ENCODE measurements at regions not wholly inside any gene's neighbourhood (a gene's known extent, or its start where the extent isn't known, plus 50 kb on each side); places are given as distances from the start of the nearest gene placed in this dataset.

DNA sequence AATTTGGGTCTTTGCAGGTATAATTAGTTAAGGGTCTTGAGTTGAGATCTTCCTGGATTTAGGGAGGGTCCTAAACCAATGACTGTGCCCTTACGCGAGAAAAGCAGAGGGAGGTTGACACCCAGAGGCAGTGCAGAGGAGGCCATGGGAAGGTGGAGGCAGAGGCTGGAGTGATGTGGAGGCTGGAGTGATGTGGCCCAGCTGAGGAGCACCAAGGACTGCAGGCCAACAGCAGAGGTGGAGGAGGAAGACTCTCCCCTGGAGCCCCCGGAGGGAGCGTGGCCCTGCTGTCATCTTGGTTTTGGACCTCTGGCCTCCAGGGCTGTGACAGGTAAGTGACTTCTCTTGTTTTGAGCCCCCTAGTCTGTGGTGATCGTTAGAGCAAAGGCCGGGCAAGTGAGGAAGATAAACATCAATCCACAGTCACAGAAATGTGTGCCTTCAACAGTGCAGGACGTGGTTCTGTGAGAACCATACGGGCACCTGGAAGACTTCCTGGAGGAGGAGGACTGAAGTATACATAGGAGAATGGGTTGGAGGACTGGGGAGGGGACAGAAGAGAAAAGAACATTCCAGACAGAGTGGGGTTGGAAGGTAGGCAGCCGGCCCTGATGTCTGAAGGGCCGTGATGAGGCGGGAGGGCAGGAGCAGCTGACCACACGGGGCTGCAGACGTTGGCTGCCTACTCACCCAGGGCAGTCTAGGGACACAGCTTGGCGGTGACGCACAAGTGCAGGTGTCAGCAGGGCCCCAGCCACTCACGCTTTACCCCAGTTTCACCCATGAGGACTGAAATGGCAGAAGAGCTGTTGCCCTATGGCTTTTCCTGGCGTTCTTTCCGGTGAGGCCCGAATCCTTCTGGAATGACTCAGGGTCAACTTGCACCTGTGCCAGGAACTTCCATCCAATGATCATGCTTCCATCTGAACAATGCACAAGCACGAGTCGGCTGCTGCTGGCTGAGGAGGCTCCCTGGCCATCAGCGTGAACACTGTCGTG, 270.2 kb downstream of the CTTN start:
- Histone ChIP-seq H3K27ac (ENCODE audit: low read depth in 2 of 2, low read length in 1 of 2) (no peak overlapping the region), H3F3A (replicated peaks; ENCODE audit: insufficient read depth) (no peaks in the 10 kb centered on the region), H2AFZ (ENCODE audit: low read depth) (no peak overlapping the region), H3K36me3 (replicated peaks in 1 of 2; ENCODE audit: control insufficient read depth in 1 of 2, insufficient read depth in 2 of 2, low read length in 1 of 2) (no peaks in the 10 kb centered on the region), H3K4me3 (ENCODE audit: low read depth in 2 of 2, low read length in 1 of 2) (no peak overlapping the region), H3K9me2 (no peaks in the 10 kb centered on the region), H3K4me2 (no peak overlapping the region), H3K4me1 (ENCODE audit: control insufficient read depth in 1 of 2, insufficient read depth in 2 of 2, low read depth in 1 of 2, low read length in 1 of 2) (peaks cover 0 to 16% of the 10 kb centered on the region in 2 experiments; a peak in 1 of 4 replicates), H3K9me3 (no peaks in the 10 kb centered on the region), H3K27me3 (ENCODE audit: insufficient read depth) (no peaks in the 10 kb centered on the region), H3K79me2 (ENCODE audit: insufficient read depth) (no peaks in the 10 kb centered on the region), H3K9ac (no peak overlapping the region), H4K20me1 (ENCODE audit: insufficient read depth) (no peaks in the 10 kb centered on the region)
- WGBS (ENCODE audit: low lambda C conversion rate), result 65% methylated on average over 13 of the region's 23 CpGs
- no peak for DNase-seq
- no peak for TF ChIP-seq RAD21 (IDR thresholded peaks at IDR 0.05; ENCODE audit: low read length)
- TF ChIP-seq, protein P1, sequence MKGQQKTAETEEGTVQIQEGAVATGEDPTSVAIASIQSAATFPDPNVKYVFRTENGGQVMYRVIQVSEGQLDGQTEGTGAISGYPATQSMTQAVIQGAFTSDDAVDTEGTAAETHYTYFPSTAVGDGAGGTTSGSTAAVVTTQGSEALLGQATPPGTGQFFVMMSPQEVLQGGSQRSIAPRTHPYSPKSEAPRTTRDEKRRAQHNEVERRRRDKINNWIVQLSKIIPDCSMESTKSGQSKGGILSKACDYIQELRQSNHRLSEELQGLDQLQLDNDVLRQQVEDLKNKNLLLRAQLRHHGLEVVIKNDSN (IDR thresholded peaks at IDR 0.05; ENCODE audit: borderline replicate concordance, low read depth), result no peak
- no peak for TF ChIP-seq NFIC (IDR thresholded peaks at IDR 0.05; ENCODE audit: borderline replicate concordance)
- TF ChIP-seq MAX (IDR thresholded peaks at IDR 0.05; ENCODE audit: low read depth), result no peak
- TF ChIP-seq CTCF (IDR thresholded peaks at IDR 0.05), result no peak
- no peak for TF ChIP-seq CHD2 (IDR thresholded peaks at IDR 0.05; ENCODE audit: low read length, partially characterized antibody)
- TF ChIP-seq TEAD4 (IDR thresholded peaks at IDR 0.05; ENCODE audit: borderline replicate concordance, insufficient read depth), result no peak
- TF ChIP-seq ZBTB33 (IDR thresholded peaks at IDR 0.05; ENCODE audit: borderline replicate concordance, low read depth), result no peak
- TF ChIP-seq RXRA (IDR thresholded peaks at IDR 0.05; ENCODE audit: borderline replicate concordance, low read depth), result no peak
- TF ChIP-seq TCF12 (IDR thresholded peaks at IDR 0.05), result no peak
- no peak for TF ChIP-seq ELF1 (IDR thresholded peaks at IDR 0.05)
- TF ChIP-seq RCOR1 (IDR thresholded peaks at IDR 0.05; ENCODE audit: low read length), result no peak
- no peak for TF ChIP-seq POLR2AphosphoS5 (IDR thresholded peaks at IDR 0.05; ENCODE audit: low read depth, low read length)
- no peak for TF ChIP-seq YY1 (IDR thresholded peaks at IDR 0.05; ENCODE audit: low read depth)
- no peak for TF ChIP-seq REST (IDR thresholded peaks at IDR 0.05; ENCODE audit: low read depth, low read length)
- no peak for TF ChIP-seq TAF1 (IDR thresholded peaks at IDR 0.05; ENCODE audit: borderline replicate concordance, low read depth, low read length)
- no peak for TF ChIP-seq FOXJ3 (CRISPR knock-in tag; IDR thresholded peaks at IDR 0.05)
- no peak for TF ChIP-seq GABPA (IDR thresholded peaks at IDR 0.05; ENCODE audit: low read depth)
- TF ChIP-seq NRF1 (IDR thresholded peaks at IDR 0.05; ENCODE audit: low read depth, low read length), result no peak
- ChIA-PET CTCF (no interaction called here), POLR2A (no interaction called here)

All from SK-N-SH (cell line).